GM19455 (cell line): ENCODE measurements at regions not wholly inside any gene's neighbourhood (a gene's known extent, or its start where the extent isn't known, plus 50 kb on each side); places are given as distances from the start of the nearest gene placed in this dataset.

Experiments used
- ATAC-seq: cut with Tn5 transposase; IDR thresholded peaks from one replicate; pipeline ENCODE4 v1.9.1; 2021; ENCODE audit not compliant: unreplicated experiment

GRCh38 chr10:62453274-62453673 lies 79.1 kb downstream of the ZNF365 start:
- ATAC-seq, result no peak

- ATAC-seq, result no peak
Measured at GRCh38 chr10:62454687-62455397, 80.7 kb downstream of the ZNF365 start.

- ATAC-seq, result peak; percentile 99
Measured at GRCh38 chr10:62456611-62457101, 82.5 kb downstream of the ZNF365 start.

GRCh38 chr10:62457196-62457595 lies 83.0 kb downstream of the ZNF365 start:
- peak; percentile 7 for ATAC-seq

- no peak for ATAC-seq
Measured at GRCh38 chr10:62457598-62457997, 83.4 kb downstream of the ZNF365 start.

- ATAC-seq, result no peak
Measured at GRCh38 chr10:62459072-62459471, 84.9 kb downstream of the ZNF365 start.

GRCh38 chr10:62459500-62459899 lies 85.3 kb downstream of the ZNF365 start:
- no peak for ATAC-seq

GRCh38 chr10:62460393-62460792 lies 86.2 kb downstream of the ZNF365 start:
- no peak for ATAC-seq

GRCh38 chr10:62461120-62461519 lies 87.0 kb downstream of the ZNF365 start:
- ATAC-seq, result no peak

GRCh38 chr10:62462461-62462860 lies 88.3 kb downstream of the ZNF365 start:
- ATAC-seq, result no peak

- no peak for ATAC-seq
Measured at GRCh38 chr10:62463364-62463763, 89.2 kb downstream of the ZNF365 start.

- ATAC-seq, result no peak
Measured at GRCh38 chr10:62464308-62464707, 90.1 kb downstream of the ZNF365 start.

GRCh38 chr10:62466590-62466989 lies 92.4 kb downstream of the ZNF365 start:
- ATAC-seq, result no peak

- no peak for ATAC-seq
Measured at GRCh38 chr10:62467527-62467926, 93.4 kb downstream of the ZNF365 start.

- ATAC-seq, result no peak
Measured at GRCh38 chr10:62471711-62472110, 97.5 kb downstream of the ZNF365 start.

- no peak for ATAC-seq
Measured at GRCh38 chr10:62473241-62473640, 99.1 kb downstream of the ZNF365 start.

- no peak for ATAC-seq
Measured at GRCh38 chr10:62475551-62475950, 101.4 kb downstream of the ZNF365 start.

GRCh38 chr10:62479523-62479922 lies 105.4 kb downstream of the ZNF365 start:
- no peak for ATAC-seq

GRCh38 chr10:62480196-62480595 lies 106.0 kb downstream of the ZNF365 start:
- ATAC-seq, result no peak

- ATAC-seq, result no peak
Measured at GRCh38 chr10:62482581-62482980, 108.4 kb downstream of the ZNF365 start.

- ATAC-seq, result no peak
Measured at GRCh38 chr10:62491597-62491996, 117.4 kb downstream of the ZNF365 start.

- ATAC-seq, result no peak
Measured at GRCh38 chr10:62492012-62492869, 118.1 kb downstream of the ZNF365 start.
